ENCODE measurements at regions not wholly inside any gene's neighbourhood (a gene's known extent, or its start where the extent isn't known, plus 50 kb on each side); places are given as distances from the start of the nearest gene placed in this dataset.

DNA sequence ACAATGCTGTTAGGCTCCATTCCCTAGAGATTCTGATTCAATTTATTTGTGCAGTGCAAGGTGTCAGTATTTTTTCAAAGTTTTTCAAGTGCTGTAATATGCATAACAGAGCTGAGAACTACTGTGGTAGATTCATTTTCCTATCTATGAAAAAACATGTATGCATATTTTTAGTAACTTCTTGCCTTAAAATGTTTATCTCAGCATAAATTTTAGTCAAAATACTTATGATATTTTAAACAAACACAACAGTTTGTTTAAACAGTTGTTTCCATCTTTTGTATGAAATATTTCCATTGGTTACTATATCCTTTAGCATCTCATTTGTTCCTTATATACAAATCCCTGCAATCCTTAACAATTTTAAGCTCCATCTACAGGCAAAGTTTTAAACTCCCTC lies 624.8 kb upstream of the ADGRL3 start:
- TF ChIP-seq, protein P1, sequence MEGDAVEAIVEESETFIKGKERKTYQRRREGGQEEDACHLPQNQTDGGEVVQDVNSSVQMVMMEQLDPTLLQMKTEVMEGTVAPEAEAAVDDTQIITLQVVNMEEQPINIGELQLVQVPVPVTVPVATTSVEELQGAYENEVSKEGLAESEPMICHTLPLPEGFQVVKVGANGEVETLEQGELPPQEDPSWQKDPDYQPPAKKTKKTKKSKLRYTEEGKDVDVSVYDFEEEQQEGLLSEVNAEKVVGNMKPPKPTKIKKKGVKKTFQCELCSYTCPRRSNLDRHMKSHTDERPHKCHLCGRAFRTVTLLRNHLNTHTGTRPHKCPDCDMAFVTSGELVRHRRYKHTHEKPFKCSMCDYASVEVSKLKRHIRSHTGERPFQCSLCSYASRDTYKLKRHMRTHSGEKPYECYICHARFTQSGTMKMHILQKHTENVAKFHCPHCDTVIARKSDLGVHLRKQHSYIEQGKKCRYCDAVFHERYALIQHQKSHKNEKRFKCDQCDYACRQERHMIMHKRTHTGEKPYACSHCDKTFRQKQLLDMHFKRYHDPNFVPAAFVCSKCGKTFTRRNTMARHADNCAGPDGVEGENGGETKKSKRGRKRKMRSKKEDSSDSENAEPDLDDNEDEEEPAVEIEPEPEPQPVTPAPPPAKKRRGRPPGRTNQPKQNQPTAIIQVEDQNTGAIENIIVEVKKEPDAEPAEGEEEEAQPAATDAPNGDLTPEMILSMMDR (conservative IDR thresholded peaks at IDR 0.05; ENCODE audit: low read depth, low read length), result no peak
- TF ChIP-seq EZH2 (IDR thresholded peaks at IDR 0.05; ENCODE audit: borderline replicate concordance, low read depth, low read length, poor library complexity, severe bottlenecking), result no peak
